HEK293 (cell line): ENCODE measurements at regions not wholly inside any gene's neighbourhood (a gene's known extent, or its start where the extent isn't known, plus 50 kb on each side); places are given as distances from the start of the nearest gene placed in this dataset.

Experiments
- CTCF ChIA-PET: fragments of 350-600 bp; formaldehyde crosslinking; extraction: SDS; loops from one replicate; lab custom pipeline; 2021; ENCODE audit warnings: antibody characterized with exemption; lab: Yijun Ruan, JAX
- POLR2A ChIA-PET: fragments of 300-600 bp; formaldehyde crosslinking; extraction: SDS; loops from one replicate; lab custom pipeline; 2020; ENCODE audit warnings: antibody characterized with exemption, inconsistent platforms; lab: Yijun Ruan, JAX
- H3K27ac ChIP-seq: fragments of 200-500 bp; sonication (Bioruptor generic); 2 replicates; pipeline ENCODE4 v1.5.1; 2014; ENCODE audit warnings: low read depth, low read length, control low read depth, inconsistent platforms; ENCODE audit errors: extremely low read depth
- H3K36me3 ChIP-seq, 2 experiments: fragments of 200-500 bp in 1 of 2; sonication (Bioruptor generic) in 1 of 2; 1 replicate in 1 of 2; 2 replicates in 1 of 2; pipeline ENCODE4 v1.5.1; 2014 to 2017; ENCODE audit warnings: inconsistent platforms in 2 of 2, low read length in 2 of 2; ENCODE audit not compliant: control insufficient read depth in 2 of 2, insufficient read depth in 1 of 2
- H3K4me1 ChIP-seq: fragments of 200-500 bp; sonication (Bioruptor generic); 2 replicates; pipeline ENCODE4 v1.5.1; 2014; ENCODE audit warnings: mild to moderate bottlenecking, low read length, inconsistent platforms; ENCODE audit not compliant: control insufficient read depth, insufficient read depth
- H3K4me3 ChIP-seq: 2 replicates; pipeline ENCODE4 v1.5.1; 2011; ENCODE audit warnings: low read depth, mild to moderate bottlenecking, control low read depth, low read length, moderate library complexity
- H3K9me3 ChIP-seq: fragments of 200-500 bp; sonication (Bioruptor generic); 2 replicates; pipeline ENCODE4 v1.5.1; 2014; ENCODE audit warnings: low read depth, low read length, inconsistent platforms; ENCODE audit not compliant: control insufficient read depth, insufficient read depth
- HOXA7 ChIP-seq: sonication (generic); formaldehyde crosslinking; IDR thresholded peaks from 2 replicates; pipeline ENCODE4 v1.8.1; 2022; ENCODE audit warnings: missing genetic modification reagents, borderline replicate concordance
- HOXD13 ChIP-seq: sonication (generic); formaldehyde crosslinking; IDR thresholded peaks from 2 replicates; pipeline ENCODE4 v1.8.0; 2022; ENCODE audit warnings: missing genetic modification reagents, borderline replicate concordance
- KLF9 ChIP-seq: fragments of 450-650 bp; formaldehyde crosslinking; IDR thresholded peaks from 2 replicates; pipeline ENCODE4 v1.5.1; 2016; ENCODE audit warnings: missing biosample characterization, missing genetic modification characterization, low read depth
- MEIS1 ChIP-seq: sonication (generic); formaldehyde crosslinking; IDR thresholded peaks from 2 replicates; pipeline ENCODE4 v1.8.1; 2022; ENCODE audit warnings: missing genetic modification reagents, mild to moderate bottlenecking, borderline replicate concordance
- PRDM4 ChIP-seq: fragments of 450-650 bp; formaldehyde crosslinking; IDR thresholded peaks from 2 replicates; pipeline ENCODE4 v1.5.1; 2017; ENCODE audit warnings: missing biosample characterization, missing genetic modification characterization
- REST ChIP-seq: fragments of 450-650 bp; formaldehyde crosslinking; IDR thresholded peaks from 2 replicates; pipeline ENCODE4 v1.5.1; 2016; ENCODE audit warnings: missing biosample characterization, missing genetic modification characterization
- ZFP3 ChIP-seq: fragments of 450-650 bp; formaldehyde crosslinking; IDR thresholded peaks from 2 replicates; pipeline ENCODE4 v1.5.1; 2016; ENCODE audit warnings: low read depth, missing biosample characterization, missing genetic modification characterization
- ZFP41 ChIP-seq: fragments of 450-650 bp; formaldehyde crosslinking; IDR thresholded peaks from 2 replicates; pipeline ENCODE4 v1.5.1; 2016; ENCODE audit warnings: missing biosample characterization, missing genetic modification characterization, borderline replicate concordance
- ZNF155 ChIP-seq: fragments of 450-650 bp; formaldehyde crosslinking; IDR thresholded peaks from 2 replicates; pipeline ENCODE4 v1.5.1; 2016; ENCODE audit warnings: missing biosample characterization, missing genetic modification characterization
- ZNF157 ChIP-seq: fragments of 450-650 bp; formaldehyde crosslinking; IDR thresholded peaks from 2 replicates; pipeline ENCODE4 v1.5.1; 2016; ENCODE audit warnings: missing biosample characterization, missing genetic modification characterization
- ZNF266 ChIP-seq: fragments of 450-650 bp; formaldehyde crosslinking; IDR thresholded peaks from 2 replicates; pipeline ENCODE4 v1.5.1; 2016; ENCODE audit warnings: missing biosample characterization, missing genetic modification characterization, low read depth
- ZNF362 ChIP-seq: fragments of 450-650 bp; formaldehyde crosslinking; IDR thresholded peaks from 2 replicates; pipeline ENCODE4 v1.5.1; 2016; ENCODE audit warnings: missing biosample characterization, missing genetic modification characterization
- ZNF530 ChIP-seq: fragments of 450-650 bp; formaldehyde crosslinking; IDR thresholded peaks from 2 replicates; pipeline ENCODE4 v1.5.1; 2016; ENCODE audit warnings: low read depth, missing biosample characterization, missing genetic modification characterization
- ZNF580 ChIP-seq: fragments of 450-650 bp; formaldehyde crosslinking; IDR thresholded peaks from 2 replicates; pipeline ENCODE4 v1.5.1; 2016; ENCODE audit warnings: missing biosample characterization, missing genetic modification characterization
- ZNF600 ChIP-seq: fragments of 450-650 bp; formaldehyde crosslinking; IDR thresholded peaks from 2 replicates; pipeline ENCODE4 v1.5.1; 2016; ENCODE audit warnings: missing biosample characterization, missing genetic modification characterization
- ZNF660 ChIP-seq: fragments of 450-650 bp; IDR thresholded peaks from 2 replicates; pipeline ENCODE4 v1.5.1; 2018; ENCODE audit warnings: missing biosample characterization, mild to moderate bottlenecking, missing genetic modification characterization
- ZNF670 ChIP-seq: fragments of 450-650 bp; formaldehyde crosslinking; IDR thresholded peaks from 2 replicates; pipeline ENCODE4 v1.5.1; 2016; ENCODE audit warnings: missing biosample characterization, missing genetic modification characterization, low read depth
- ZNF677 ChIP-seq: fragments of 450-650 bp; IDR thresholded peaks from 2 replicates; pipeline ENCODE4 v1.5.0; 2018; ENCODE audit warnings: missing biosample characterization, mild to moderate bottlenecking, missing genetic modification characterization, moderate library complexity
- ZNF776 ChIP-seq: fragments of 450-650 bp; formaldehyde crosslinking; IDR thresholded peaks from 2 replicates; pipeline ENCODE4 v1.5.0; 2017; ENCODE audit warnings: missing biosample characterization, missing genetic modification characterization, borderline replicate concordance
- ZNF785 ChIP-seq: fragments of 450-650 bp; formaldehyde crosslinking; IDR thresholded peaks from 2 replicates; pipeline ENCODE4 v1.5.1; 2016; ENCODE audit warnings: missing biosample characterization, missing genetic modification characterization
- TF ChIP-seq, protein P1 (sequence below): sonication (generic); formaldehyde crosslinking; IDR thresholded peaks from 2 replicates; pipeline ENCODE4 v1.8.1; 2022; ENCODE audit warnings: mild to moderate bottlenecking, moderate library complexity, missing genetic modification reagents
- TF ChIP-seq, protein P2 (sequence below): fragments of 450-650 bp; formaldehyde crosslinking; IDR thresholded peaks from 2 replicates; pipeline ENCODE4 v1.5.1; 2016; ENCODE audit warnings: missing biosample characterization, missing genetic modification characterization

DNA sequence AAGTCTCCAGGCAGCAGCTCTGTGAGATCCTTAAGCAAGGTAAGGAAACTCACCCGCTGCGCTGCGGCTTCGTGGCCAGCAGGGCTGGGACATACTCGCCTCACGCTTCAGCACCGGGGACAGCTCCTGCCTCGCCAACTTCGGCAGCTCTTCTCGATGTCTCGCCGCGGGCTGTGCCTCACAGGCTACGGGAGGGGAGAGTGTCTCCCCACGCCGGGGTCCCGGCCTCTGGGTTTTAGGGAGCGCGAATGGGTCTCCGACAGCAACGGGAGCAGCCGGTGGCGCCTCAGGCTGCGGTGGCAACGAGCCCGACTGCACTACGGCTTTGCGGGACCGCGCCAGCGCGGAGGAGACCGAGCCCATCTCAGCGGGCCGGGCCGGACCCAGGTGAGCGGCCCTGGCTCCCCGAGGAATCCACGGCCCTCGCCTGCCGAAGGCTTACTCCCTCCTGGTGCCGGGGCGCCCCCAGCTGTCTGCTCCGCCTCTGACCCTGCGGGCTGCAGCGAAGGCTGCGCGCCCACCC lies 62.4 kb downstream of the LSM5 start:
- H3K27ac ChIP-seq = no peak overlapping the region
- no peak for TF ChIP-seq ZNF266
- peak; percentile 76 for TF ChIP-seq ZNF677 (tag by site-specific recombination)
- TF ChIP-seq ZNF155 (tag by site-specific recombination) = no peak
- TF ChIP-seq MEIS1 (CRISPR knock-in tag) = peak; percentile 68; the same call in 1 of the 2 replicates
- TF ChIP-seq HOXD13 (CRISPR knock-in tag) = 0 out of 2 replicates have a peak, but pooled peaks have one; percentile 51
- TF ChIP-seq, protein P1, sequence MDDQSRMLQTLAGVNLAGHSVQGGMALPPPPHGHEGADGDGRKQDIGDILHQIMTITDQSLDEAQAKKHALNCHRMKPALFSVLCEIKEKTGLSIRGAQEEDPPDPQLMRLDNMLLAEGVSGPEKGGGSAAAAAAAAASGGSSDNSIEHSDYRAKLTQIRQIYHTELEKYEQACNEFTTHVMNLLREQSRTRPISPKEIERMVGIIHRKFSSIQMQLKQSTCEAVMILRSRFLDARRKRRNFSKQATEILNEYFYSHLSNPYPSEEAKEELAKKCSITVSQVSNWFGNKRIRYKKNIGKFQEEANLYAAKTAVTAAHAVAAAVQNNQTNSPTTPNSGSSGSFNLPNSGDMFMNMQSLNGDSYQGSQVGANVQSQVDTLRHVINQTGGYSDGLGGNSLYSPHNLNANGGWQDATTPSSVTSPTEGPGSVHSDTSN (CRISPR knock-in tag) = peak; percentile 97
- no peak for TF ChIP-seq ZNF362 (tag by site-specific recombination)
- no peak for TF ChIP-seq ZNF785 (tag by site-specific recombination)
- TF ChIP-seq ZNF530 = no peak
- no peak for TF ChIP-seq ZNF660 (tag by site-specific recombination)
- TF ChIP-seq REST (tag by site-specific recombination) = peak; percentile 98
- TF ChIP-seq HOXA7 = peak; percentile 38; the same call in 1 of the 2 replicates
- POLR2A ChIA-PET = no interaction called here
- no peaks in the 10 kb centered on the region for H3K4me1 ChIP-seq
- no peak overlapping the region for H3K4me3 ChIP-seq
- no peaks in the 10 kb centered on the region for H3K36me3 ChIP-seq
- H3K9me3 ChIP-seq = no peaks in the 10 kb centered on the region
- CTCF ChIA-PET = interaction anchor here (0.6 to 1.1 kb wide), 6 partner anchors 15 to 146 kb away, joined by 3 to 6 read pairs (median 3); no protein-coding TSS in a partner anchor

DNA sequence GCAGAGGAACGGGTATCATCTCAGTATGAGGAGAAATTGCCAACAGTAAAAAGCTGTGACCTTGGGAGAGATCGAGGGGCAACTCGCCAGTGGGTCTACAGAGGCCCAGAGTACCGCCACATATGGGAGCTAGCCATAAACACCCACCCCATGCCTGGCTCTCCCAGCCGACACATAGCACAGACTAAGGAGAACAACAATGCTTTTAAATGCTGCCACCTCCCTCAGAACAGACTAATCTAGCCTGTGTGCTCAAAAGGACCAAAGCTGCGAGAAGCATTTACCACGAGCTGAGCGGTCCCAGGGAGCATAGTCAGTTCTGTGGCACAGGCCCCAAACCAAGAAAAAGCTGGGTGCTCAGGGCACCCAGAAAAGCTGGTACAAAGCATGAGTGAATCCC lies 73.3 kb downstream of the LSM5 start:
- Histone ChIP-seq H3K4me3 (no peak overlapping the region), H3K9me3 (no peaks in the 10 kb centered on the region), H3K27ac (no peak overlapping the region), H3K4me1 (no peaks in the 10 kb centered on the region), H3K36me3 (no peaks in the 10 kb centered on the region)
- TF ChIP-seq, protein P2, sequence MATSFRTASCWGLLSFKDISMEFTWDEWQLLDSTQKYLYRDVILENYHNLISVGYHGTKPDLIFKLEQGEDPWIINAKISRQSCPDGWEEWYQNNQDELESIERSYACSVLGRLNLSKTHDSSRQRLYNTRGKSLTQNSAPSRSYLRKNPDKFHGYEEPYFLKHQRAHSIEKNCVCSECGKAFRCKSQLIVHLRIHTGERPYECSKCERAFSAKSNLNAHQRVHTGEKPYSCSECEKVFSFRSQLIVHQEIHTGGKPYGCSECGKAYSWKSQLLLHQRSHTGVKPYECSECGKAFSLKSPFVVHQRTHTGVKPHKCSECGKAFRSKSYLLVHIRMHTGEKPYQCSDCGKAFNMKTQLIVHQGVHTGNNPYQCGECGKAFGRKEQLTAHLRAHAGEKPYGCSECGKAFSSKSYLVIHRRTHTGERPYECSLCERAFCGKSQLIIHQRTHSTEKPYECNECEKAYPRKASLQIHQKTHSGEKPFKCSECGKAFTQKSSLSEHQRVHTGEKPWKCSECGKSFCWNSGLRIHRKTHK = no peak
- POLR2A ChIA-PET = no interaction called here
- CTCF ChIA-PET = interaction anchor here (0.6 kb wide), 1 partner anchor 13 kb away, joined by 3 read pairs; no protein-coding TSS in a partner anchor

- TF ChIP-seq PRDM4 (tag by site-specific recombination) (no peak), ZNF600 (tag by site-specific recombination) (no peak), KLF9 (tag by site-specific recombination) (no peak), ZFP41 (tag by site-specific recombination) (no peak), ZNF776 (tag by site-specific recombination) (no peak), ZNF157 (tag by site-specific recombination) (no peak), ZNF580 (tag by site-specific recombination) (no peak), ZFP3 (tag by site-specific recombination) (no peak), ZNF670 (tag by site-specific recombination) (no peak)
- Histone ChIP-seq H3K27ac (no peak overlapping the region), H3K4me3 (no peak overlapping the region), H3K36me3 (no peaks in the 10 kb centered on the region), H3K9me3 (no peaks in the 10 kb centered on the region), H3K4me1 (no peaks in the 10 kb centered on the region)
- CTCF ChIA-PET = no interaction called here
- POLR2A ChIA-PET = no interaction called here
Measured at GRCh38 chr7:32415936-32416335, 74.2 kb downstream of the LSM5 start.
